ENCODE measurements at regions not wholly inside any gene's neighbourhood (a gene's known extent, or its start where the extent isn't known, plus 50 kb on each side); places are given as distances from the start of the nearest gene placed in this dataset.
A peak's percentile ranks its signal among the peaks of the same experiment; 100 is the strongest.

DNA sequence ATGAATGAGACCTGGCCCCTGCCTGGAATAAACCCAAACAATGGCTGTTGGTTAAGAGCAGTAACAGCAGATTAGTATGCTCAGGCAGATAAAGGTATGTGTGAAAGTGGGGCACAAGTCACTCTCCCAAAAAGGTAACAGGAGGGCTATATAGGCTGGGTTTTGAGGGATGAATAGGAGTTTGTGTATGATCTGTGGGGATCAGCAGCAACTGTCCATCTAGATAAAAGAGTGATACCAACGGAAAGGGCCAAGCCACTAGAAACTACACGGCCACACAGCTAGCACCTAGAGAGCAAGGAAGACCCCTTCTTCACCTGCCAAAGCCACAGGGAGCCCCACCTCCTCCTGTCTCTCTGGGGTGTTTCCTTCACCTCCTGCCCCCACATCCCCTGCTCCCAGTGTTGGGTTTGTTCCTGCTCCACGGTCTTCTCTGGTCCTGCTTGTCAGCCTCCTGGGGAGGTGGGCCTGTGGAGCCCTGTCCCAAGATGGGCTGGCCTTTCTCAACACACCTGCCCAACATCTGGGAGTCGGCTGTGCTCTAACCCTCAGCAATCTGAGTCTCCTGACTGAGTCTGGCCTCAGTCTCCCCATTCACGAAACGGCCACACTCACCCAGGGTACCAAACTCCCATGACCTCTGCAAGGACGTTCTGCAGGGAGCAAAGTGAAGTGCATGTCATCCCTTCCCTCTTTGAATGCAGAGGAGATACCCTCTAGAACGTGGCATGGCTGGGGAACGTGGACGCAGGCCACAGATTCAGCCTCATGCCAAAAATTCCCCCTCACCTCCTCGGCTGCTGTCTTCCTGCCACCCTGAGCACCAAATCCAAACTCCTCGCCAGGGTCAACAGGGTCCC, 108.2 kb downstream of the NCOR2 start:
- peak overlapping the region in 1 of 2 donors; percentile 9 for H3K4me3 Mint-ChIP-seq
- H3K27me3 Mint-ChIP-seq = no peaks in the 10 kb centered on the region
- H3K27ac Mint-ChIP-seq = peak overlapping the region; percentile 81
- H3K4me1 Mint-ChIP-seq = peaks cover 52 to 71% of the 10 kb centered on the region in 2 donors
- peaks cover 0 to 11% of the 10 kb centered on the region in 2 donors for H3K9me3 Mint-ChIP-seq
- DNase-seq (no peak), ATAC-seq (replicated peaks) (no peak)
- H3K36me3 Mint-ChIP-seq = peaks cover 64 to 78% of the 10 kb centered on the region in 2 donors

- no peak for DNase-seq
- Mint-ChIP-seq H3K4me1 (peaks cover 57 to 79% of the 10 kb centered on the region in 2 donors), H3K9me3 (peaks cover 0 to 11% of the 10 kb centered on the region in 2 donors), H3K4me3 (peak overlapping the region in 1 of 2 donors; percentile 36), H3K27me3 (no peaks in the 10 kb centered on the region), H3K36me3 (peaks cover 60 to 73% of the 10 kb centered on the region in 2 donors), H3K27ac (peak overlapping the region; percentile 97)
- ATAC-seq (replicated peaks) = no peak
These were observed 109.0 kb downstream of the NCOR2 start for GRCh38 chr12:124458220-124458991.

DNA sequence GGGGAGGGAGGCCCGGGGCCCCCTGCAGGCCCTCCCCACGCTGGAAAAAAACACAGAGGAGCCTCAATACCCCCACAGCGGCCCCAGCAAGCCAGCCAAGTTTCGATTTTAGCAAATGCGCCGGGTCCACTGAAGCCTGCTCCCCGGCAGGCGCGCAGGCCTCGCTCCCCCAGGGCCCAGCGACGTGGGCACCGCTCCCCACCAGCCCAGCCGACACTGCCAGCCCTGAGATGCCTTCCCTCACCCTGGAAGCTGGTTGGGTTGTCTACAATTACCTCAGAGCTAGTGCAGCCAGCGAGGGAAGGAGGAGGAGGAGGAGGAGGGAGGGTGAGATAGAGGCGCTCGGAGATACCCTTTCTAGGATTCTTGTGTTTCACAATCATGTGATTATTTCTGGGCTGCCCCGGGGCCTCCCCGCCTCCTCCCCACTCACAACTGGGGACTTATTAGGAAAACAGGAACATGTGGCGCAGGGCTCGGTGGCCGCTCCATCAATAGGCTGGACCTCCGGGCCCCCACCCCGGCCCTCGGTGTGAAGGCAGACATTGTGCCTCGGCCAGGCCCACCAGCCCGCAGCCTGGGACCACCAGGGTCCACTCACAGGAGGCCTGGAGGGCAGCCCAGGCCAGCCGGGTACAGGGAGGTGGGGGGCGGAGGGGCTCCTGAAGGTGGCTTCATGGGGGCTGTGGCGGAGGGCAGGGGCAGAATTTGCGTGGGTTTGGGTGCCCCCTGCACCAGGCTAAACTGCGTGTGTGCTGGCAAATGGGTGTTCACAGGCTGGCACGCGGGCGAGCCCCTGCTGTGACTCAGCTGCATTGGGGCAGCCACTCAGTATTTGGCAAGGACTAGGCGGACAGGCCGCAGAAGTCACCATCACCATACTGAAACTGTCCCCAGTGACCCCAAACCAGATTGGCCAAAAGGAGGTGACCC, 109.9 kb downstream of the NCOR2 start:
- Mint-ChIP-seq H3K9me3 (peaks cover 0 to 11% of the 10 kb centered on the region in 2 donors), H3K36me3 (peaks cover 52 to 65% of the 10 kb centered on the region in 2 donors), H3K4me3 (peak overlapping the region; percentile 90 to 92), H3K27ac (peak overlapping the region; percentile 97), H3K27me3 (no peaks in the 10 kb centered on the region), H3K4me1 (peaks cover 57 to 86% of the 10 kb centered on the region in 2 donors)
- DNase-seq (peak; percentile 71), ATAC-seq (replicated peaks) (peak; percentile 69 to 70)

GRCh38 chr12:124456652-124457152, 110.7 kb downstream of the NCOR2 start:
- Mint-ChIP-seq H3K36me3 (peaks cover 47 to 59% of the 10 kb centered on the region in 2 donors), H3K9me3 (peaks cover 0 to 11% of the 10 kb centered on the region in 2 donors), H3K4me3 (peak overlapping the region; percentile 90 to 92), H3K27ac (peak overlapping the region; percentile 97), H3K27me3 (no peaks in the 10 kb centered on the region), H3K4me1 (peaks cover 55 to 88% of the 10 kb centered on the region in 2 donors)
- peak; percentile 18 to 25 for ATAC-seq (replicated peaks)
- no peak for DNase-seq

DNA sequence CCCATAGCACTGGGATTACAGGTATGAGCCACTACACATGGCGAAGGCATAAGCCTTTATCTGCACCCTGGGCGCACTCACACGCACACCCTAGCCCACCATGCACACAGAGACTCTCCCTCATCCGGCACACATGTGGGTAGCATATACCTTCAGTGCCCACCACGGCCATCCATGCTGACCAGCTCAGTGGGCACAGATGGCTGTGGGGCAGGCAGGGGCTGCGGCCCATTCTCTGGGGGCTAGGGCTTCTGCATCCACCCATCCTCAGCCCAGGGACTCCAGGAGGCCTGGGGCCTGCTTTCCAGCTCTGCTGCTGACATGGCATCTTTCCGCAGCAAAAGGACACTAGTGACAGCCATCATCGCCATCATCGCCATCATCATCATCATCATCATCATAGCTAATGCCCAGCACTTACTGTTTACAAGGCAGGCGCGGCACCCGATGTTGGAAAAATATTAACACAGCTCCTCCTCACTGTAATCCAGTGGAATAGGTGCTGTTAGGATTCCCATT, 111.2 kb downstream of the NCOR2 start:
- H3K4me1 Mint-ChIP-seq = peaks cover 58 to 91% of the 10 kb centered on the region in 2 donors
- ATAC-seq (replicated peaks) (no peak), DNase-seq (no peak)
- H3K36me3 Mint-ChIP-seq = peaks cover 49 to 54% of the 10 kb centered on the region in 2 donors
- H3K9me3 Mint-ChIP-seq = peaks cover 0 to 11% of the 10 kb centered on the region in 2 donors
- peak overlapping the region in 1 of 2 donors; percentile 92 for H3K4me3 Mint-ChIP-seq
- no peak overlapping the region for H3K27ac Mint-ChIP-seq
- H3K27me3 Mint-ChIP-seq = no peaks in the 10 kb centered on the region

- Mint-ChIP-seq H3K27me3 (no peaks in the 10 kb centered on the region), H3K9me3 (peaks cover 0 to 11% of the 10 kb centered on the region in 2 donors), H3K36me3 (peaks cover 48 to 51% of the 10 kb centered on the region in 2 donors), H3K4me3 (no peak overlapping the region), H3K4me1 (peaks cover 59 to 86% of the 10 kb centered on the region in 2 donors), H3K27ac (no peak overlapping the region)
- DNase-seq = no peak
- ATAC-seq (replicated peaks) = no peak
These were observed 112.1 kb downstream of the NCOR2 start for GRCh38 chr12:124455336-124455735.

DNA sequence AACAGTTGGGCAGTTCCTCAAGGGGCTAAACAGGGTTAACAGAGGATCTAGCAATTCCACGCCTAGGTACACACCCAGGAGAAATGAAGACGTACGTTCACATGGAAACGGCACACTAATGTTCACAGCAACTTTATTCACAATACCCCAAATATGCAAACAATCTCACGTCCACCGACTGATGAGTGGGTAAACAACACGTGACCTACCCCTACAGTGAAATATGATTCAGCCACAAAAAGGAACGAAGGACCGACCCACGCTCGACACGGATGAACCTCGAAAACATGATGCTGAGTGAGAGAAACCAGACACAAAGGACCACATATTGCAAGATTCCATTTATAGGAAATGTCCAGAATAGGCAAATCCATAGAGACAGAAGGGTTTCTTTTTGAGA, 112.7 kb downstream of the NCOR2 start:
- peaks cover 60 to 82% of the 10 kb centered on the region in 2 donors for H3K4me1 Mint-ChIP-seq
- no peak overlapping the region for H3K27ac Mint-ChIP-seq
- H3K9me3 Mint-ChIP-seq = peaks cover 0 to 8% of the 10 kb centered on the region in 2 donors
- H3K36me3 Mint-ChIP-seq = peaks cover 47 to 51% of the 10 kb centered on the region in 2 donors
- DNase-seq (no peak), ATAC-seq (replicated peaks) (no peak)
- H3K4me3 Mint-ChIP-seq = no peak overlapping the region
- H3K27me3 Mint-ChIP-seq = no peaks in the 10 kb centered on the region

DNA sequence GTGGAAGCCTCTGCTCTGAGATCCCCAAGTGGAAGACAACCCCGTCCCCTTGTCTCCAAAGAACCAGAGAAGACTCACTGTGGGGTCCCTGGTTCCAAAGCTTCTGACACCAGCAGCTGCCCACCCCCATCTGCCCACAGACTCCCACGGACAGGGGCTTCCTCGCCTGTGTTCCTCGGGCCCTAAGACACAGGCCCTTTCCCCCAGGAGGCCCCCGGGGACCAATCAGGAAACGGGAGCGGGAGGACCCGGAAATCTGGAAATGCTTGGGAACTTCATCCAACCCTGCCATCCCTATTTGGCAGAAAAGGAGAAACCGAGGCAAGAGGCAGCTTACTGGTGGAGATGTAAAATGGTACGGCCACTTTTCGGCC, 113.1 kb downstream of the NCOR2 start:
- Mint-ChIP-seq H3K27me3 (no peaks in the 10 kb centered on the region), H3K4me3 (peak overlapping the region; percentile 69 to 76), H3K27ac (peak overlapping the region; percentile 92), H3K9me3 (peaks cover 0 to 5% of the 10 kb centered on the region in 2 donors), H3K4me1 (peaks cover 56 to 78% of the 10 kb centered on the region in 2 donors), H3K36me3 (peaks cover 46 to 50% of the 10 kb centered on the region in 2 donors)
- DNase-seq (no peak), ATAC-seq (replicated peaks) (no peak)

DNA sequence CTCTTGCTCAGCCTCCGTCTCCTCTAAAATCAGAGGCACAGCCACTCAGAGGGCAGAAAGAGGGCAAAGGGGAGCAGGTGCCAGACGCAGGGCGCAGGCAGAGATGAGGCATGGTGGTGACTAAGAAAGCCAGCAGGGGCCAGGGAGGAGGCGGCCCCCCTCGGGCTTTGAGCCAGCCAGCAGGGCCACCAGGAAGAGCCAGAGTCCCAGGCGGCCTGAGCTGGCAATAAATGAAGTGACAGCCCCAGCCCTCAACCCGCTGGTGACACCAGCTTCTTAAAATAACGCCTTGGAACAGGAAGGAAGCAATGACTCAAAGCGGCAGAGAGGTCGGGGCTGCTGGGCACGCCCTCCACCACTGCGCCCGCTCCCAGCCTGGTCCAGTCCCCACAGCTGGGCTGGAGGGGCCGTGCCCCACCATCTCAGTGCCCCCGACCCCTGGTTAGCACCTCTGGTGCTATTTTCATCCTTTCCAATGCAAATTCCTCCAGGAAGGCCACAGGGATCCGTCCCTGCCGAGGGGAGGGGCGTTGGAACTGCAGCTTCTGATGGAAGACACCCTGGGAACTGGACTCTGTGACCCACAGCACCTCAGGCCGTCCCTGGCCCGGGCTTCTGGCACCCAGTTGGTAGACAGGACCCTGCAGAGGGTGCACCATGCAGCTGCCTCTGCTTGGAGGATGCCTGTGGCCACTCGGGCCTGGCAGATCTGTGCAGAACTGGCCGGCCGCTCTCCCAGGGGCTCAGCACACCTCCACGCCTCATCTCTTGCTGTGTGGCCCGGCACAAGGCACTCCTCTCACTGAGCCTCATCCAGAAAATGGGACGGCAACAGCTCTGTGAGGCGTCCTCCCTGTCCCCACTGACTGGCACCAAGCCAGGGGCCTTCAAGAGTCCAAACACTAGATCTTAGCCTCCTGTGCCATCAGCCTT, 113.7 kb downstream of the NCOR2 start:
- Mint-ChIP-seq H3K36me3 (peaks cover 45 to 49% of the 10 kb centered on the region in 2 donors), H3K4me3 (peak overlapping the region; percentile 69 to 76), H3K9me3 (peaks cover 0 to under 1% of the 10 kb centered on the region in 2 donors), H3K27me3 (no peaks in the 10 kb centered on the region), H3K27ac (peak overlapping the region; percentile 92), H3K4me1 (peaks cover 55 to 77% of the 10 kb centered on the region in 2 donors)
- peak; percentile 76 to 79 for ATAC-seq (replicated peaks)
- DNase-seq = peak; percentile 79

GRCh38 chr12:124452576-124453331, 114.7 kb downstream of the NCOR2 start:
- H3K36me3 Mint-ChIP-seq = peaks cover 45 to 46% of the 10 kb centered on the region in 2 donors
- peaks cover 47 to 71% of the 10 kb centered on the region in 2 donors for H3K4me1 Mint-ChIP-seq
- ATAC-seq (replicated peaks) (no peak), DNase-seq (no peak)
- no peaks in the 10 kb centered on the region for H3K9me3 Mint-ChIP-seq
- peak overlapping the region; percentile 92 for H3K27ac Mint-ChIP-seq
- no peaks in the 10 kb centered on the region for H3K27me3 Mint-ChIP-seq
- peak overlapping the region; percentile 42 to 76 for H3K4me3 Mint-ChIP-seq

- Mint-ChIP-seq H3K9me3 (no peaks in the 10 kb centered on the region), H3K36me3 (peaks cover 42 to 44% of the 10 kb centered on the region in 2 donors), H3K4me1 (peaks cover 42 to 62% of the 10 kb centered on the region in 2 donors), H3K4me3 (peak overlapping the region in 1 of 2 donors; percentile 40), H3K27ac (peak overlapping the region; percentile 59), H3K27me3 (no peaks in the 10 kb centered on the region)
- no peak for DNase-seq
- no peak for ATAC-seq (replicated peaks)
These were observed 115.7 kb downstream of the NCOR2 start for GRCh38 chr12:124451637-124452243.
